OCI-LY3 (cell line): ENCODE measurements at regions not wholly inside any gene's neighbourhood (a gene's known extent, or its start where the extent isn't known, plus 50 kb on each side); places are given as distances from the start of the nearest gene placed in this dataset.

Source experiments
- CTCF ChIP-seq: fragments of 200-600, 300-600 bp; sonication (generic); IDR thresholded peaks from 2 replicates; pipeline ENCODE4 v1.5.1; 2014; ENCODE audit warnings: antibody characterized with exemption, low read length, low read depth
- EZH2phosphoT487 ChIP-seq: fragments of 200-600 bp; shearing (Covaris generic); IDR thresholded peaks from 2 replicates; pipeline ENCODE4 v1.6.1; 2018; ENCODE audit warnings: antibody characterized with exemption, mixed run types, low read depth

DNA sequence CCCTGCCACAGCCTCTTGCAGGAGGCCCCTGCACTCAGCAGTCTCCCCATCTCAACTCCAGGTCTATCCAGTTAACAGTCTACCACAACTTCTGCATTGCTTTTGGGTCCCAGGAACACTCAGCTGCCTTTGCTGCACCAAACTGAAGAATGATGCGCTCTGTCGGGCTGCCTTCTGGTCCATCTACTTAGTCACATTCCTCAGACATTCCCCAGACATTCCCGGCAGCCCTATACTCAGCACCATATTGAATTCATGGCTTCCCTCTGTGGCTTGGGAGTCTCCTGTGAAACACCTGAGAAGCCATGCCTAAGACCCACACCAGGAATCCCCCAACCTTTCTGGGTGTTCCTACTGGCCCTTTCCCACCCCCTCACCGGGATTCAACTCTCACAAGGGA, 99.6 kb upstream of the COL21A1 start:
- TF ChIP-seq CTCF (no peak), EZH2phosphoT487 (no peak)
